ENCODE measurements at regions not wholly inside any gene's neighbourhood (a gene's known extent, or its start where the extent isn't known, plus 50 kb on each side); places are given as distances from the start of the nearest gene placed in this dataset.

DNA sequence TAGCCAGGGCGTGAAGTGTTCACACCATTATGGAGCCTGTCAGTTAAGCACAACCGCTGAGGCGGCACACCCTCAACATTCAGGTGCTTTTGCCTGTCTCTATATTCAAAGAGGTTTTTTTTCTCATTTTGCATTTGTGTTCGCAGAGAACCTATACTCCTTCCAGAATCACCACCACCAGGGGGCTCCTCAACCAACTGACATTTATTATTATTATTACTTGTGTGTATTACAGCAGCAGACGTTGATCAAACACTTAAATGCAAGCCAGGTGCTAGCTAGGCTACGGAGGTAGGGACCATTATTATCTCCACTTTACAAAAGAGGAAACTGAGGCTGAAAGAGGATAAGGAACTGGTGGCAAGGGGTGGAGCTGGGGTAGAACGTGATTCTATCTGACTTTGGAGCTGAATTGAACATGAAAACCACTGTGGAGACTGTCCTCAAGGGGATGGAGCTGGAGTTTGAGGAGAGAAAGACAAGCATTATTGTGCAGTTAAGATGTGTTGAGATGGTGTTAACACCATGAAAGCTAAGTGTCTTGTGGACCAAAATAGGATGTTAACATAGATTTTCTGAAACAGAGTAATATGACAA lies 133.8 kb upstream of the PLXNA4 start:
- Histone ChIP-seq H3K4me1 (ENCODE audit: low read length) (no peaks in the 10 kb centered on the region), H3K79me2 (ENCODE audit: low read length) (no peaks in the 10 kb centered on the region), H3K4me3 (ENCODE audit: low read length) (no peak overlapping the region), H3K36me3 (replicated peaks; ENCODE audit: insufficient read depth, low read length) (no peaks in the 10 kb centered on the region), H3F3A (ENCODE audit: insufficient read depth, low read length) (no peaks in the 10 kb centered on the region), H3K9me3 (replicated peaks; ENCODE audit: insufficient read depth, low read length) (no peaks in the 10 kb centered on the region), H3K27ac (ENCODE audit: low read length) (no peak overlapping the region), H4K20me1 (ENCODE audit: insufficient read depth, low read length) (no peaks in the 10 kb centered on the region), H3K27me3 (replicated peaks; ENCODE audit: insufficient read depth, low read length) (no peaks in the 10 kb centered on the region), H3K9me2 (replicated peaks; ENCODE audit: insufficient read depth, low read length) (no peaks in the 10 kb centered on the region), H3K9ac (ENCODE audit: low read length) (no peak overlapping the region), H3K4me2 (ENCODE audit: low read depth, low read length) (no peak overlapping the region), H2AFZ (ENCODE audit: low read length) (no peak overlapping the region)
- DNase-seq: no peak
- no peak for TF ChIP-seq EZH2phosphoT487 (IDR thresholded peaks at IDR 0.05; ENCODE audit: low read length)
- peak; percentile 25 for TF ChIP-seq CTCF (IDR thresholded peaks at IDR 0.05; ENCODE audit: low read length)

DNA sequence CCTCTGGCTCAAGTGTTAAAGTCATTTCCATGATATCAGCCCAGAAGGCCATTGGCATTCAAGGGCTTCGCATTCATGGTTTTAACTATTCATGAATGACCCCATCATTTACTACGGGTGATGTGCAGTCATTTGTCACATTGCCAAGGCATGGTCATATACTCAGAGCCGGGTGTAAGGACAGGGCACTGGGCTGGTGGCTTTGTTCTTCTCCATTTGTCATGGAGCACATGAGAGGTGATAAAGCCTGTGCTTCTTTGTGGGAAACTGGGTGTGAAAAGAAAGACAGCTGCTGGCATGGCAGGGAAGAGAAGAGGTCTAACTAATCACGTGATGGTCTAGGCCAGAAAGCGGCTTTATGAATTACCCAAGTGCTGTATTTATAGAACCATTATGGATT lies 132.2 kb upstream of the PLXNA4 start:
- Histone ChIP-seq H3K9ac (ENCODE audit: low read length) (no peak overlapping the region), H3K27ac (ENCODE audit: low read length) (no peak overlapping the region), H3F3A (ENCODE audit: insufficient read depth, low read length) (no peaks in the 10 kb centered on the region), H3K4me2 (ENCODE audit: low read depth, low read length) (no peak overlapping the region), H3K79me2 (ENCODE audit: low read length) (no peaks in the 10 kb centered on the region), H4K20me1 (ENCODE audit: insufficient read depth, low read length) (no peaks in the 10 kb centered on the region), H3K9me3 (replicated peaks; ENCODE audit: insufficient read depth, low read length) (no peaks in the 10 kb centered on the region), H3K4me1 (ENCODE audit: low read length) (no peaks in the 10 kb centered on the region), H3K4me3 (ENCODE audit: low read length) (no peak overlapping the region), H3K27me3 (replicated peaks; ENCODE audit: insufficient read depth, low read length) (no peaks in the 10 kb centered on the region), H3K36me3 (replicated peaks; ENCODE audit: insufficient read depth, low read length) (no peaks in the 10 kb centered on the region), H2AFZ (ENCODE audit: low read length) (no peak overlapping the region), H3K9me2 (replicated peaks; ENCODE audit: insufficient read depth, low read length) (no peaks in the 10 kb centered on the region)
- TF ChIP-seq EZH2 (optimal IDR thresholded peaks at IDR 0.05; ENCODE audit: low read depth, low read length) (no peak), CTCF (IDR thresholded peaks at IDR 0.05; ENCODE audit: low read length) (no peak), EZH2phosphoT487 (IDR thresholded peaks at IDR 0.05; ENCODE audit: low read length) (no peak)
- no peak for DNase-seq

GRCh38 chr7:132705146-132705545 lies 128.9 kb upstream of the PLXNA4 start:
- no peak overlapping the region for H3K4me3 ChIP-seq (ENCODE audit: low read length)
- H3K9ac ChIP-seq (ENCODE audit: low read length): no peak overlapping the region
- no peak overlapping the region for H3K27ac ChIP-seq (ENCODE audit: low read length)
- no peaks in the 10 kb centered on the region for H3K79me2 ChIP-seq (ENCODE audit: low read length)
- H3F3A ChIP-seq (ENCODE audit: insufficient read depth, low read length): no peaks in the 10 kb centered on the region
- no peaks in the 10 kb centered on the region for H3K36me3 ChIP-seq (replicated peaks; ENCODE audit: insufficient read depth, low read length)
- H3K4me1 ChIP-seq (ENCODE audit: low read length): no peaks in the 10 kb centered on the region
- no peaks in the 10 kb centered on the region for H3K9me2 ChIP-seq (replicated peaks; ENCODE audit: insufficient read depth, low read length)
- H2AFZ ChIP-seq (ENCODE audit: low read length): no peak overlapping the region
- no peaks in the 10 kb centered on the region for H3K27me3 ChIP-seq (replicated peaks; ENCODE audit: insufficient read depth, low read length)
- no peaks in the 10 kb centered on the region for H4K20me1 ChIP-seq (ENCODE audit: insufficient read depth, low read length)
- no peaks in the 10 kb centered on the region for H3K9me3 ChIP-seq (replicated peaks; ENCODE audit: insufficient read depth, low read length)
- TF ChIP-seq CTCF (IDR thresholded peaks at IDR 0.05; ENCODE audit: low read length) (no peak), EZH2 (optimal IDR thresholded peaks at IDR 0.05; ENCODE audit: low read depth, low read length) (no peak), EZH2phosphoT487 (IDR thresholded peaks at IDR 0.05; ENCODE audit: low read length) (no peak)
- H3K4me2 ChIP-seq (ENCODE audit: low read depth, low read length): no peak overlapping the region
- no peak for DNase-seq

Measured in MM.1S (cell line).